ENCODE measurements at regions not wholly inside any gene's neighbourhood (a gene's known extent, or its start where the extent isn't known, plus 50 kb on each side); places are given as distances from the start of the nearest gene placed in this dataset.

GRCh38 chr7:27375958-27376357 lies 133.4 kb downstream of the EVX1 start:
- H3K4me3 ChIP-seq = no peak overlapping the region
- peak in 1 of 2 donors; percentile 14 for DNase-seq (ENCODE audit: low read depth in 1 of 2, low spot score in 1 of 2)
- H3K36me3 ChIP-seq = no peaks in the 10 kb centered on the region
- no peak for TF ChIP-seq CTCF (IDR thresholded peaks at IDR 0.05; ENCODE audit: low read depth, low read length)
- H3K27me3 ChIP-seq = no peaks in the 10 kb centered on the region
- H3K9me3 ChIP-seq (ENCODE audit: low read depth) = no peaks in the 10 kb centered on the region
- H3K27ac ChIP-seq = no peak overlapping the region
- no peaks in the 10 kb centered on the region for H3K4me1 ChIP-seq (ENCODE audit: low read depth)

GRCh38 chr7:27377988-27378387 lies 135.4 kb downstream of the EVX1 start:
- Histone ChIP-seq H3K4me1 (ENCODE audit: low read depth) (no peaks in the 10 kb centered on the region), H3K27ac (no peak overlapping the region), H3K27me3 (no peaks in the 10 kb centered on the region), H3K4me3 (no peak overlapping the region), H3K36me3 (no peaks in the 10 kb centered on the region), H3K9me3 (ENCODE audit: low read depth) (no peaks in the 10 kb centered on the region)
- no peak for DNase-seq (ENCODE audit: low read depth in 1 of 2, low spot score in 1 of 2)
- no peak for TF ChIP-seq CTCF (IDR thresholded peaks at IDR 0.05; ENCODE audit: low read depth, low read length)

GRCh38 chr7:27382307-27382706 lies 139.7 kb downstream of the EVX1 start:
- Histone ChIP-seq H3K4me1 (ENCODE audit: low read depth) (no peaks in the 10 kb centered on the region), H3K27me3 (no peaks in the 10 kb centered on the region), H3K4me3 (no peak overlapping the region), H3K36me3 (no peaks in the 10 kb centered on the region), H3K9me3 (ENCODE audit: low read depth) (no peaks in the 10 kb centered on the region), H3K27ac (no peak overlapping the region)
- DNase-seq (ENCODE audit: low read depth in 1 of 2, low spot score in 1 of 2) = no peak
- no peak for TF ChIP-seq CTCF (IDR thresholded peaks at IDR 0.05; ENCODE audit: low read depth, low read length)

- TF ChIP-seq CTCF (IDR thresholded peaks at IDR 0.05; ENCODE audit: low read depth, low read length) = no peak
- no peak for DNase-seq (ENCODE audit: low read depth in 1 of 2, low spot score in 1 of 2)
- no peaks in the 10 kb centered on the region for H3K27me3 ChIP-seq
- no peak overlapping the region for H3K4me3 ChIP-seq
- H3K9me3 ChIP-seq (ENCODE audit: low read depth) = no peaks in the 10 kb centered on the region
- H3K27ac ChIP-seq = no peak overlapping the region
- no peaks in the 10 kb centered on the region for H3K4me1 ChIP-seq (ENCODE audit: low read depth)
- no peaks in the 10 kb centered on the region for H3K36me3 ChIP-seq
Observed at GRCh38 chr7:27386581-27386980, 144.0 kb downstream of the EVX1 start.

GRCh38 chr7:27387864-27388263 lies 145.3 kb downstream of the EVX1 start:
- no peak for DNase-seq (ENCODE audit: low read depth in 1 of 2, low spot score in 1 of 2)
- H3K9me3 ChIP-seq (ENCODE audit: low read depth) = no peaks in the 10 kb centered on the region
- H3K27ac ChIP-seq = no peak overlapping the region
- H3K36me3 ChIP-seq = no peaks in the 10 kb centered on the region
- TF ChIP-seq CTCF (IDR thresholded peaks at IDR 0.05; ENCODE audit: low read depth, low read length) = no peak
- H3K4me1 ChIP-seq (ENCODE audit: low read depth) = no peaks in the 10 kb centered on the region
- H3K27me3 ChIP-seq = no peaks in the 10 kb centered on the region
- H3K4me3 ChIP-seq = no peak overlapping the region

GRCh38 chr7:27388561-27388960 lies 146.0 kb downstream of the EVX1 start:
- H3K9me3 ChIP-seq (ENCODE audit: low read depth) = no peaks in the 10 kb centered on the region
- no peak overlapping the region for H3K4me3 ChIP-seq
- TF ChIP-seq CTCF (IDR thresholded peaks at IDR 0.05; ENCODE audit: low read depth, low read length) = no peak
- no peak overlapping the region for H3K27ac ChIP-seq
- no peaks in the 10 kb centered on the region for H3K36me3 ChIP-seq
- H3K4me1 ChIP-seq (ENCODE audit: low read depth) = no peaks in the 10 kb centered on the region
- H3K27me3 ChIP-seq = no peaks in the 10 kb centered on the region
- no peak for DNase-seq (ENCODE audit: low read depth in 1 of 2, low spot score in 1 of 2)
